IMR-90 (cell line): ENCODE measurements at regions not wholly inside any gene's neighbourhood (a gene's known extent, or its start where the extent isn't known, plus 50 kb on each side); places are given as distances from the start of the nearest gene placed in this dataset.

Experiments used
- ATAC-seq: fragments of 200-7000 bp; cut with Tn5 transposase; 2 replicates; pipeline ENCODE4 v1.9.1; 2020; ENCODE audit warnings: low read depth, mild to moderate bottlenecking, moderate library complexity
- BruUV-seq: library from RNA; stranded (reverse); fragments of 400-500 nt; replicated peaks from 2 replicates; lab custom pipeline; 2021; lab: Mats Ljungman, UMichigan
- CTCF ChIA-PET: fragments of 300-600 bp; formaldehyde crosslinking; extraction: SDS; loops from one replicate; lab custom pipeline; 2021; ENCODE audit warnings: antibody characterized with exemption; lab: Yijun Ruan, JAX
- POLR2A ChIA-PET: fragments of 300-600 bp; sonication (Branson Sonifier 250); formaldehyde crosslinking; loops from one replicate; lab custom pipeline; 2022; ENCODE audit warnings: antibody characterized with exemption; ENCODE audit not compliant: unreplicated experiment; lab: Charles Lee
- DNase-seq: peaks from one replicate; pipeline ENCODE4 v3.0.0; 2013
- H2AFZ ChIP-seq: replicated peaks from 2 replicates; pipeline ENCODE3; 2013; ENCODE audit warnings: low read length, mild to moderate bottlenecking; ENCODE audit not compliant: poor library complexity
- H2AK5ac ChIP-seq: 2 replicates; pipeline ENCODE4 v1.6.1; 2013; ENCODE audit warnings: low read depth, low read length, inconsistent platforms
- H2AK9ac ChIP-seq: replicated peaks from 2 replicates; pipeline ENCODE3; 2013; ENCODE audit warnings: mild to moderate bottlenecking, low read depth, low read length, moderate library complexity; ENCODE audit not compliant: poor library complexity
- H2BK120ac ChIP-seq: 2 replicates; pipeline ENCODE4 v1.6.1; 2013; ENCODE audit warnings: low read depth, low read length, inconsistent platforms
- H2BK15ac ChIP-seq: 3 replicates; pipeline ENCODE4 v1.6.1; 2013; ENCODE audit warnings: low read depth, low read length, inconsistent platforms
- H2BK20ac ChIP-seq: 2 replicates; pipeline ENCODE4 v1.6.1; 2013; ENCODE audit warnings: low read depth, mild to moderate bottlenecking, inconsistent platforms, low read length, moderate library complexity
- H2BK5ac ChIP-seq: 2 replicates; pipeline ENCODE4 v1.6.1; 2013; ENCODE audit warnings: mild to moderate bottlenecking, low read depth, low read length, inconsistent platforms; ENCODE audit not compliant: poor library complexity, severe bottlenecking
- H3K14ac ChIP-seq: replicated peaks from 2 replicates; pipeline ENCODE4 v1.6.1; 2013; ENCODE audit warnings: low read depth, low read length, inconsistent platforms
- H3K18ac ChIP-seq: 2 replicates; pipeline ENCODE4 v1.6.1; 2013; ENCODE audit warnings: low read depth, low read length, control low read depth
- H3K23ac ChIP-seq: 2 replicates; pipeline ENCODE4 v1.6.1; 2013; ENCODE audit warnings: low read depth, low read length, inconsistent platforms
- H3K27ac ChIP-seq: 2 replicates; pipeline ENCODE4 v1.5.1; 2013; ENCODE audit warnings: mild to moderate bottlenecking, control low read depth, low read length; ENCODE audit not compliant: insufficient read depth
- H3K27me3 ChIP-seq: 2 replicates; pipeline ENCODE4 v1.6.1; 2013; ENCODE audit warnings: low read length; ENCODE audit not compliant: control insufficient read depth, insufficient read depth
- H3K36me3 ChIP-seq: 2 replicates; pipeline ENCODE4 v1.6.1; 2013; ENCODE audit warnings: low read length, mixed read lengths; ENCODE audit not compliant: control insufficient read depth, insufficient read depth
- H3K4ac ChIP-seq: 2 replicates; pipeline ENCODE4 v1.6.1; 2013; ENCODE audit warnings: low read depth, low read length, inconsistent platforms
- H3K4me1 ChIP-seq: 2 replicates; pipeline ENCODE4 v1.6.1; 2013; ENCODE audit warnings: low read length, mixed read lengths; ENCODE audit not compliant: control insufficient read depth, insufficient read depth
- H3K4me2 ChIP-seq: 2 replicates; pipeline ENCODE4 v1.6.1; 2013; ENCODE audit warnings: low read depth, mild to moderate bottlenecking, control low read depth, low read length, moderate library complexity
- H3K4me3 ChIP-seq: 2 replicates; pipeline ENCODE4 v1.5.1; 2013; ENCODE audit warnings: low read depth, mild to moderate bottlenecking, control low read depth, low read length, moderate library complexity; ENCODE audit not compliant: insufficient read depth
- H3K56ac ChIP-seq: 2 replicates; pipeline ENCODE4 v1.6.1; 2013; ENCODE audit warnings: low read length, inconsistent platforms; ENCODE audit not compliant: insufficient read depth; ENCODE audit errors: extremely low read depth
- H3K79me1 ChIP-seq, 2 experiments: 2 replicates each; pipeline ENCODE4 v1.6.1; 2013; ENCODE audit warnings: low read length in 2 of 2, inconsistent platforms in 1 of 2, low read depth in 1 of 2
- H3K9ac ChIP-seq: 2 replicates; pipeline ENCODE4 v1.6.1; 2013; ENCODE audit warnings: low read depth, low read length, control low read depth
- H3K9me1 ChIP-seq: 2 replicates; pipeline ENCODE4 v1.6.1; 2013; ENCODE audit warnings: low read length, inconsistent platforms; ENCODE audit not compliant: insufficient read depth
- H3K9me3 ChIP-seq: 2 replicates; pipeline ENCODE4 v1.6.1; 2013; ENCODE audit warnings: low read length; ENCODE audit not compliant: control insufficient read depth, insufficient read depth
- H4K20me1 ChIP-seq: 2 replicates; pipeline ENCODE4 v1.6.1; 2013; ENCODE audit warnings: low read length, inconsistent platforms; ENCODE audit not compliant: insufficient read depth
- H4K5ac ChIP-seq: 2 replicates; pipeline ENCODE4 v1.6.1; 2013; ENCODE audit warnings: mild to moderate bottlenecking, low read depth, low read length, control low read depth
- H4K8ac ChIP-seq, 2 experiments: 2 replicates each; pipeline ENCODE4 v1.6.1; 2013; ENCODE audit warnings: low read depth in 2 of 2, low read length in 2 of 2, control low read depth in 1 of 2, inconsistent platforms in 1 of 2
- H4K91ac ChIP-seq: 2 replicates; pipeline ENCODE4 v1.6.1; 2013; ENCODE audit warnings: low read depth, low read length, inconsistent platforms; ENCODE audit not compliant: insufficient read depth
- BHLHE40 ChIP-seq: fragments of 150-350 bp; IDR thresholded peaks from 2 replicates; pipeline ENCODE4 v1.6.1; 2016; ENCODE audit warnings: mild to moderate bottlenecking, low read depth, low read length
- CEBPB ChIP-seq: IDR thresholded peaks from 2 replicates; pipeline ENCODE4 v1.6.1; 2012; ENCODE audit warnings: low read depth, low read length, improper control_type of control experiment
- CHD1 ChIP-seq: IDR thresholded peaks from 2 replicates; pipeline ENCODE4 v1.6.1; 2012; ENCODE audit warnings: low read depth, low read length, improper control_type of control experiment
- FOS ChIP-seq: fragments of 150-350 bp; IDR thresholded peaks from 2 replicates; pipeline ENCODE4 v1.6.1; 2016; ENCODE audit warnings: low read depth, low read length
- MAFK ChIP-seq: IDR thresholded peaks from 2 replicates; pipeline ENCODE4 v1.6.1; 2012; ENCODE audit warnings: low read depth, low read length, improper control_type of control experiment
- MAZ ChIP-seq: IDR thresholded peaks from 2 replicates; pipeline ENCODE4 v1.6.1; 2012; ENCODE audit warnings: low read depth, mild to moderate bottlenecking, low read length, improper control_type of control experiment, moderate library complexity, borderline replicate concordance
- MXI1 ChIP-seq: IDR thresholded peaks from 2 replicates; pipeline ENCODE4 v1.6.1; 2012; ENCODE audit warnings: low read depth, mild to moderate bottlenecking, low read length, moderate library complexity, borderline replicate concordance
- NFE2L2 ChIP-seq: fragments of 150-350 bp; IDR thresholded peaks from 2 replicates; pipeline ENCODE4 v1.6.1; 2016; ENCODE audit warnings: low read depth, mild to moderate bottlenecking, low read length
- POLR2A ChIP-seq: IDR thresholded peaks from 2 replicates; pipeline ENCODE4 v1.6.1; 2012; ENCODE audit warnings: mild to moderate bottlenecking, low read depth, low read length
- RAD21 ChIP-seq: IDR thresholded peaks from 2 replicates; pipeline ENCODE4 v1.6.1; 2012; ENCODE audit warnings: low read length, improper control_type of control experiment
- RCOR1 ChIP-seq: IDR thresholded peaks from 2 replicates; pipeline ENCODE4 v1.6.1; 2012; ENCODE audit warnings: mild to moderate bottlenecking, low read length, improper control_type of control experiment; ENCODE audit not compliant: insufficient replicate concordance
- RFX5 ChIP-seq: IDR thresholded peaks from 2 replicates; pipeline ENCODE4 v1.8.0; 2012; ENCODE audit warnings: low read depth, mild to moderate bottlenecking, low read length, moderate library complexity
- SMC3 ChIP-seq: fragments of 150-350 bp; IDR thresholded peaks from 2 replicates; pipeline ENCODE4 v1.6.1; 2016; ENCODE audit warnings: low read depth, mild to moderate bottlenecking, antibody characterized with exemption, low read length, moderate library complexity
- WGBS, 2 experiments: methylation state at CpG; one replicate each; pipeline versions ENCODE4 v1.1.5 to v1.1.7; 2013; ENCODE audit warnings: missing lambda C conversion rate in 2 of 2; ENCODE audit not compliant: insufficient read length in 1 of 2; ENCODE audit errors: extremely low coverage in 2 of 2; 5-methylcytosine and 5-hydroxymethylcytosine counted together
- dilution Hi-C: fragments of 300-500 bp; cut with HindIII; formaldehyde crosslinking; loops from one replicate; pipeline ENCODE4 v1.14.3; 2018; ENCODE audit warnings: low sequenced_read_pairs; ENCODE audit not compliant: unreplicated experiment
- in situ Hi-C: fragments of 300-500 bp; cut with MboI; formaldehyde crosslinking; loops from 3 replicates; pipeline ENCODE4 v1.14.3; 2019; ENCODE audit warnings: low sequenced_read_pairs, inconsistent platforms, mixed read lengths
- intact Hi-C: fragments of 100-400 bp; cut with micrococcal nuclease; formaldehyde crosslinking; loops from 2 replicates; pipeline ENCODE4 v1.10.0; 2022
- TF ChIP-seq, protein P1 (sequence below): fragments of 150-350 bp; IDR thresholded peaks from 2 replicates; pipeline ENCODE4 v1.6.1; 2016; ENCODE audit warnings: low read depth, mild to moderate bottlenecking, low read length, moderate library complexity, borderline replicate concordance
- TF ChIP-seq, protein P2 (sequence below): fragments of 150-350 bp; IDR thresholded peaks from 2 replicates; pipeline ENCODE4 v1.6.1; 2017; ENCODE audit warnings: mild to moderate bottlenecking, antibody characterized with exemption, low read length, low read depth

DNA sequence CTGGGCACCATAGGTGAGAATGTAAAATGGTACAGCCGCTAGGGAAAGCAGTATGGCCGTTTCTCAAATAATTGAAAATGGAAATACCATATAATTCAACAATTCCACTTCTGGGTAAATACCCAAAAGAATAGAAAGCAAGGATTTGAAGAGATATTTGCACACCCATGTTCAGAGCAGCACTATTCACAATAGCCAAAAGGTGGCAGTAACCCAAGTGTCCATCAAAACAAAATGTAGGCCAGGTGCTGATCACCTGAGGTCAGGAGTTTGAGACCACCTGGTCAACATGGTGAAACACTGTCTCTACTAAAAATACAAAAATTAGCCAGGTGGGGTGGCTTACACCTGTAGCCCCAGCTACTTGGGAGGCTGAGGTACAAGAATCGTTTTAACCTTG is 62.1 kb downstream of the OLIG1 start:
- H4K20me1 ChIP-seq, result no peaks in the 10 kb centered on the region
- peaks cover 44% of the 10 kb centered on the region for H3K27me3 ChIP-seq
- POLR2A ChIA-PET, result no interaction called here
- no peak overlapping the region for H3K23ac ChIP-seq
- BruUV-seq, result no TSS peak
- H4K8ac ChIP-seq, result no peak overlapping the region
- H2AK5ac ChIP-seq, result no peak overlapping the region
- intact Hi-C loops (no loop called here), in situ Hi-C loops (loop anchor here (5.0 kb wide), 1 partner anchor 135 kb away; no protein-coding TSS in a partner anchor), dilution Hi-C loops (no loop called here)
- DNase-seq (no peak), ATAC-seq (no peak)
- H2AK9ac ChIP-seq, result no peak overlapping the region
- H2BK15ac ChIP-seq, result no peak overlapping the region
- H3K4ac ChIP-seq, result no peak overlapping the region
- no peak overlapping the region for H3K4me3 ChIP-seq
- H3K9me1 ChIP-seq, result no peaks in the 10 kb centered on the region; the same call in 1 of the 2 replicates
- no peaks in the 10 kb centered on the region for H3K9me3 ChIP-seq
- H3K9ac ChIP-seq, result no peak overlapping the region
- no peak overlapping the region for H2BK5ac ChIP-seq
- H2AFZ ChIP-seq, result no peak overlapping the region
- no peak overlapping the region for H4K91ac ChIP-seq
- CTCF ChIA-PET, result no interaction called here
- H3K27ac ChIP-seq, result no peak overlapping the region
- no peak overlapping the region for H3K4me2 ChIP-seq
- WGBS, 2 experiments, result no CpG with 5 or more reads among the region's 3 CpGs
- no peak overlapping the region for H3K56ac ChIP-seq
- H2BK20ac ChIP-seq, result no peak overlapping the region
- H3K18ac ChIP-seq, result no peak overlapping the region
- H4K5ac ChIP-seq, result no peak overlapping the region
- H3K79me1 ChIP-seq, result no peaks in the 10 kb centered on the region
- no peak overlapping the region for H3K14ac ChIP-seq
- TF ChIP-seq, protein P1, sequence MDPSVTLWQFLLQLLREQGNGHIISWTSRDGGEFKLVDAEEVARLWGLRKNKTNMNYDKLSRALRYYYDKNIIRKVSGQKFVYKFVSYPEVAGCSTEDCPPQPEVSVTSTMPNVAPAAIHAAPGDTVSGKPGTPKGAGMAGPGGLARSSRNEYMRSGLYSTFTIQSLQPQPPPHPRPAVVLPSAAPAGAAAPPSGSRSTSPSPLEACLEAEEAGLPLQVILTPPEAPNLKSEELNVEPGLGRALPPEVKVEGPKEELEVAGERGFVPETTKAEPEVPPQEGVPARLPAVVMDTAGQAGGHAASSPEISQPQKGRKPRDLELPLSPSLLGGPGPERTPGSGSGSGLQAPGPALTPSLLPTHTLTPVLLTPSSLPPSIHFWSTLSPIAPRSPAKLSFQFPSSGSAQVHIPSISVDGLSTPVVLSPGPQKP, result no peak
- no peak for TF ChIP-seq MAZ
- TF ChIP-seq BHLHE40, result no peak
- no peak for TF ChIP-seq FOS
- TF ChIP-seq NFE2L2, result no peak
- TF ChIP-seq RCOR1, result no peak
- no peak for TF ChIP-seq MAFK
- TF ChIP-seq CEBPB, result no peak
- TF ChIP-seq, protein P2, sequence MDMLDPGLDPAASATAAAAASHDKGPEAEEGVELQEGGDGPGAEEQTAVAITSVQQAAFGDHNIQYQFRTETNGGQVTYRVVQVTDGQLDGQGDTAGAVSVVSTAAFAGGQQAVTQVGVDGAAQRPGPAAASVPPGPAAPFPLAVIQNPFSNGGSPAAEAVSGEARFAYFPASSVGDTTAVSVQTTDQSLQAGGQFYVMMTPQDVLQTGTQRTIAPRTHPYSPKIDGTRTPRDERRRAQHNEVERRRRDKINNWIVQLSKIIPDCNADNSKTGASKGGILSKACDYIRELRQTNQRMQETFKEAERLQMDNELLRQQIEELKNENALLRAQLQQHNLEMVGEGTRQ, result no peak
- no peak for TF ChIP-seq CHD1
- TF ChIP-seq RAD21, result no peak
- no peak for TF ChIP-seq SMC3
- no peak for TF ChIP-seq MXI1
- no peak for TF ChIP-seq RFX5
- no peak for TF ChIP-seq POLR2A
- H3K4me1 ChIP-seq, result no peaks in the 10 kb centered on the region
- no peak overlapping the region for H2BK120ac ChIP-seq
- H3K36me3 ChIP-seq, result no peaks in the 10 kb centered on the region
